AG04450 (cell line): ENCODE measurements at regions not wholly inside any gene's neighbourhood (a gene's known extent, or its start where the extent isn't known, plus 50 kb on each side); places are given as distances from the start of the nearest gene placed in this dataset.

Source experiments
- CTCF ChIA-PET: fragments of 300-600, 350-600 bp; formaldehyde crosslinking; extraction: SDS; loops from one replicate; lab custom pipeline; 2022; ENCODE audit warnings: antibody characterized with exemption, inconsistent platforms; lab: Charles Lee
- POLR2A ChIA-PET: fragments of 350-600 bp; formaldehyde crosslinking; extraction: SDS; loops from one replicate; lab custom pipeline; 2021; ENCODE audit warnings: antibody characterized with exemption, inconsistent platforms; lab: Yijun Ruan, JAX
- DNase-seq: peaks from one replicate; pipeline ENCODE4 v3.0.0-alpha.2; 2011; ENCODE audit warnings: low read depth, low spot score
- H3K27ac ChIP-seq: one replicate; pipeline ENCODE4 v1.5.1; 2012; ENCODE audit warnings: low read depth, low read length, control low read depth
- H3K27me3 ChIP-seq: one replicate; pipeline ENCODE4 v1.6.0; 2012; ENCODE audit warnings: low read length; ENCODE audit not compliant: control insufficient read depth, insufficient read depth
- H3K4me3 ChIP-seq: 2 replicates; pipeline ENCODE4 v1.5.1; 2011; ENCODE audit warnings: mild to moderate bottlenecking, low read depth, low read length, control low read depth
- H3K9me3 ChIP-seq: 2 replicates; pipeline ENCODE4 v1.5.1; 2012; ENCODE audit warnings: low read length; ENCODE audit not compliant: control insufficient read depth, insufficient read depth
- TF ChIP-seq, protein P1 (sequence below): IDR thresholded peaks from 2 replicates; pipeline ENCODE4 v1.5.1; 2011; ENCODE audit warnings: low read depth, low read length, control low read depth, inconsistent platforms

DNA sequence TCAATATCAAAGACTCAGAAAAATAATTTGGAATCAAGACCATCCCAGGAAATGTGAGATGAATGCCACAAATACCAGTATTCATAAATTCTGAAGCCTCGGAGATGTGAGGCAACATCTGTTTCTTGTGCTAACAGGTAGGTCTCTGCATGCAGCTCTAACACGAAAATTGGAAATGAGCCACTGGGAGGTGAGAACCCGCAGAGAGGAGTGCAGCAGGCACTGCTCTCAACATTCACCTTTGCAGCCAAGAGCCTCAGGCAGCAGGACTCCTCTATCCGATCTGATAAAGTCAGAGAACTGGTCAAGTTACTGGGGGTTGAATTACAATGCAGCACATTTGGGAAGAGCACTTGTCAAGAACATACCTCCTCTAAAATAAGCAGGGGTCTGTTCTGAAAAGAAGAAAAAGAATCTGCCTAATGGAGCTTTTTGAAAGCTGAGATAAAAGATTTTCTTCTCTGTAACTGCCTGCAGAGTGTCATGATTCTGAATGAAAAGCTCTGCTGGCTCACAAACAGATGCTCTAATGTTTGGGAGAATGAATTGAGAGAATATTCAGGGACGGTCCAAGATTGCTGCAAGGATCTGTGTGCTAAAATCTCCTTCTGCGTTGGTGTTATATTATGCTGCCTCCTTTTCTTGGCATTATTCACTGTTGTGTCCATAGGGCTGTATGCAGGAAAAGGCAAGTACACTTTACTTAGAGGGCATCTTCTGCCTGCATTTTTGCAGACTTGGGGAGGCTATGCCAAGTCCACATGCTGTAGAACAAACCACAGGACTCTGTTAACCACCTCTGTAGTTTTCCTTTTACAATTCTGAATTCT lies 209.6 kb upstream of the KRR1 start:
- Histone ChIP-seq H3K9me3 (no peaks in the 10 kb centered on the region), H3K4me3 (no peak overlapping the region), H3K27ac (no peak overlapping the region), H3K27me3 (no peaks in the 10 kb centered on the region)
- ChIA-PET CTCF (interaction anchor here (1.1 to 1.2 kb wide), 2 partner anchors 9 to 79 kb away, joined by 3 to 5 read pairs; no protein-coding TSS in a partner anchor), POLR2A (interaction anchor here (1.1 to 1.2 kb wide), 2 partner anchors 14 to 15 kb away, joined by 3 to 4 read pairs; no protein-coding TSS in a partner anchor)
- TF ChIP-seq, protein P1, sequence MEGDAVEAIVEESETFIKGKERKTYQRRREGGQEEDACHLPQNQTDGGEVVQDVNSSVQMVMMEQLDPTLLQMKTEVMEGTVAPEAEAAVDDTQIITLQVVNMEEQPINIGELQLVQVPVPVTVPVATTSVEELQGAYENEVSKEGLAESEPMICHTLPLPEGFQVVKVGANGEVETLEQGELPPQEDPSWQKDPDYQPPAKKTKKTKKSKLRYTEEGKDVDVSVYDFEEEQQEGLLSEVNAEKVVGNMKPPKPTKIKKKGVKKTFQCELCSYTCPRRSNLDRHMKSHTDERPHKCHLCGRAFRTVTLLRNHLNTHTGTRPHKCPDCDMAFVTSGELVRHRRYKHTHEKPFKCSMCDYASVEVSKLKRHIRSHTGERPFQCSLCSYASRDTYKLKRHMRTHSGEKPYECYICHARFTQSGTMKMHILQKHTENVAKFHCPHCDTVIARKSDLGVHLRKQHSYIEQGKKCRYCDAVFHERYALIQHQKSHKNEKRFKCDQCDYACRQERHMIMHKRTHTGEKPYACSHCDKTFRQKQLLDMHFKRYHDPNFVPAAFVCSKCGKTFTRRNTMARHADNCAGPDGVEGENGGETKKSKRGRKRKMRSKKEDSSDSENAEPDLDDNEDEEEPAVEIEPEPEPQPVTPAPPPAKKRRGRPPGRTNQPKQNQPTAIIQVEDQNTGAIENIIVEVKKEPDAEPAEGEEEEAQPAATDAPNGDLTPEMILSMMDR = no peak
- no peak for DNase-seq

DNA sequence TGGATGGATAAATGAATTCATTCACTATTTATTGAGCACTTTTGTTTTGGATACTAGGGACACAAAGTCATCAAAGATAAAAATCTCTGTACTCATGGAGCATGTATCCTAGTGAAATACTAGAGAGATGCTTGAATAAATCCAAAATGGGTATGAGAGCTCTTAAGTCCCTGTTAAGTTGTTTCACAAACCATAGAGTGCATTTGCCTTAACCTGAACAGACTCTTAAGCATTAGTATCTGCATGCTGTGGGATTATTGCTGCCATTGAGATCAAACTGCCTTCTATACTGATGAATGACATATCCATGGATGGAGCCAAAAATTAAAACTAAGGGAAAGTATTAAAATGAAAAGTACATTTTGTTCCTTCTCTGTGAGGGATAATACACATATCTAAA lies 206.5 kb upstream of the KRR1 start:
- ChIA-PET CTCF (no interaction called here), POLR2A (no interaction called here)
- DNase-seq = no peak
- H3K4me3 ChIP-seq = no peak overlapping the region
- TF ChIP-seq, protein P1 = no peak
- no peaks in the 10 kb centered on the region for H3K27me3 ChIP-seq
- H3K9me3 ChIP-seq = no peaks in the 10 kb centered on the region
- H3K27ac ChIP-seq = no peak overlapping the region

DNA sequence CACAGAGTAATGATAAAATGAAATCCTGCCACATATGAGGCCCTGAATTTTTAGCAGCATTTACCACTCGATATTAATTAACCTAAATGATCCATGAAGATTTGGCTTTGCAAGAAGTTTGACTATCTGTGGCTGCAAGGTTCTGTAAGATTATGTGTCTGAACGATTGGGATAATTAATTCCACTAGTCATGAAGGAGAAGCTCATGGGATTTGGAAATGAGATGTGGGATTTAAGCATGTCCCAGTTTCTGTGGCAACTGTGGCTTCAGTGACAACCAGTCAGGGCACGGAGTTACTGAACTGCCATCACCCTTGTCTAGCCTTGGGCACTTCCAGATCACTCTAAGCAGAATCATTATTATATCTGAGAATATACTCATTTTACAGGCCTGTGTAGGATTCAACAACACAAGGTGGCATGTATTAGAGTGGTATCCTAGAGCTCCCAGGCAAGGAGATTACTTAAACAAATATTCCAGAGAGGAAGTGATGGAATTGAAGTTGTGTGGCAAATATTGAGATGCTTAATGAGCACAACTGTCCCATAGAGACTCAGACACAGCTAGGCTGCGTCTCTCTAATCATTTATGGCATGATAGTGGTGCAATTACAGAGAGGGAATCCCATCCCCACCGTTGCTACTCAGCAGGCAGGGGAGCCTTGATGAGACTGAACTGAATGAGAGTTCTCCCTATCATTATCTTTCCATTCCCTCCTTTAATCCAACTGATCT lies 205.0 kb upstream of the KRR1 start:
- Histone ChIP-seq H3K4me3 (no peak overlapping the region), H3K27ac (no peak overlapping the region), H3K9me3 (no peaks in the 10 kb centered on the region), H3K27me3 (no peaks in the 10 kb centered on the region)
- no peak for DNase-seq
- CTCF ChIA-PET = interaction anchor here (0.6 kb wide), 1 partner anchor 52 kb away, joined by 3 read pairs; no protein-coding TSS in a partner anchor
- POLR2A ChIA-PET = no interaction called here
- TF ChIP-seq, protein P1 = no peak

DNA sequence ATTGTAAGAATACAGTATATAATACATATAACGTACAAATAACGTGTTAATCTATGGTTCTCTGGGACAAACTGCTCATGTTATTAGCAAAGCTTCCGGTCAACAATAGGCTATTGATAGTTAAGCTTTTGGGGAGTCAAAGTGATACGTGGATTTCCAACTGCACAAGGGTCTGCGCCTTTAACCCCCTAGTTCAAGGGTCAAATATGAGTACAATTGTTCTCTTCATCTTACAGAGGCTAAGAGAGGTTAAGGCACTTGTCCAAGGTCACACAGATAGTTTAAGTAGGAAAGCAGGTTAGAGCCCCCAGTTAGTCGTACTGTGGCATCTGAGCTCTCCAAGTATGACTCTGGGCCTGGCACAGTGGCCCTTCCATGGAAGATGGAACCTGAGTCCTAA lies 204.3 kb upstream of the KRR1 start:
- H3K4me3 ChIP-seq = no peak overlapping the region
- H3K9me3 ChIP-seq = no peaks in the 10 kb centered on the region
- TF ChIP-seq, protein P1 = no peak
- CTCF ChIA-PET = no interaction called here
- no peak for DNase-seq
- H3K27me3 ChIP-seq = no peaks in the 10 kb centered on the region
- POLR2A ChIA-PET = no interaction called here
- H3K27ac ChIP-seq = no peak overlapping the region

DNA sequence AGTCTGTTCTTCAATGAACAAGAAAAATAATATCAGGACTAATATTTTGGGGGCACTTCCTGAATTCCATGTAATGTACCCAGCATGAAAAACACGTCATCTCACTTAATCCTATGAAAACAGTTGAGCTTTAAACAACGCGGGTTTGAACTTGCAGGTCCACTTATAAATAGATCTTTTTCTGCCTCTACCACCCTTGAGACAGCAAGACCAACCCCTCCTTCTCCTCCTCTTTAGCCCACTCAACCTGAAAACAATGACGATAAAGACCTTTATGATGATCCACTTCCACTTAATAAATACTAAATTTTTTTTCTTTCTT lies 203.9 kb upstream of the KRR1 start:
- DNase-seq = no peak
- H3K27ac ChIP-seq = no peak overlapping the region
- H3K27me3 ChIP-seq = no peaks in the 10 kb centered on the region
- H3K9me3 ChIP-seq = no peaks in the 10 kb centered on the region
- ChIA-PET CTCF (no interaction called here), POLR2A (no interaction called here)
- TF ChIP-seq, protein P1 = no peak
- H3K4me3 ChIP-seq = no peak overlapping the region
